HK-2 (cell line): ENCODE measurements at regions not wholly inside any gene's neighbourhood (a gene's known extent, or its start where the extent isn't known, plus 50 kb on each side); places are given as distances from the start of the nearest gene placed in this dataset.
"Not testable (repeated sequence)": the region's sequence is repeated elsewhere in the genome, so short reads cannot be mapped to it uniquely, and the experiment has no call there.

Experiments
- DNase-seq: peaks from one replicate; pipeline ENCODE4 v3.0.0-alpha.2; 2018; ENCODE audit not compliant: unreplicated experiment

DNA sequence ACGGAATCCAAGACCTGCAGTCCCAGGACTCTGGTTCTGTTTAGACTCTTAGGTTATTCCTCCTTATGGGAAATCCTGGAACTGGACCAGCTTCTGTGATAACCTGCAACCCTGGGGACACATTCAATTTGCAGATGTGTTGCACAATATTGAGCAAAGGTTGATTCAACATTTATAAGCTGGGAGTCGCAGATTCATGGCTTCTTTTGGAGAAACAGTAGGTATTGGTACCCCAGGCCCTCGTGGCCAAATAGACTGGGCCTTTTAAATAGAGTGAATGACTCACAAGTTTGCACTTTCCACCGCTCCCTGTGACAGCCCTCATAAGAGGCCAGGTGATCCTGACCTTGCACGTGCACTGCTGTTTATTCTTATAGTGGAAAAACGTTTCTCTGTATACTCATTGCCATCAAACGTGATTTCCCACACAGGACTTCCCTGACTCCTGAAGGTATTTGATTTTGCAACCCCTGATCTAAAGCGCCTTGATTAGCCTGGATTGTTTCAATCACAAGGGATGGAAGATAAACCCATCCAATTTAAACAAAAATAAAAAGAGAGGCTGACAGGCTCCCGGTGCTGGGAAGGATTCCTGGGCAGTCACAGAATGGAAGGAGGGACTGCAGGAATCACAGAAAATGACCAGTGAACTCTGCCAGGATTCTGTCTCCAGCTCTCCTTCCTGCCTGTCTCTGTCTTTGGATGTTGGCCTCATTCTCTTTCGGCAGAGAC lies 98.0 kb downstream of the VCPKMT start:
- no peak for DNase-seq

DNA sequence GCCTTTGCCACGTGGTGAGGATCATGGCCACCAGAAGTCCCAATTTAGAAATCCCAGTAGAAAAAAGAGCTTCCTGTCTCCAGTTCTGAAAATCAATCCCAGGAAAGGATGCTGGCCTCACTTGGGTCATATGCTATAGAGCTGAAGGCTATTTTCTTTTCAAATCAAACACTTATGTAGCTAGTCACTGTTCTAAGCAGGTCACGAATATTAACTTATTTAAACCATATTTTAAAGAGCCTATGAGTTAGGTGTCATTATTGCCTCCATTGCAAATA lies 97.5 kb downstream of the VCPKMT start:
- DNase-seq = no peak

DNA sequence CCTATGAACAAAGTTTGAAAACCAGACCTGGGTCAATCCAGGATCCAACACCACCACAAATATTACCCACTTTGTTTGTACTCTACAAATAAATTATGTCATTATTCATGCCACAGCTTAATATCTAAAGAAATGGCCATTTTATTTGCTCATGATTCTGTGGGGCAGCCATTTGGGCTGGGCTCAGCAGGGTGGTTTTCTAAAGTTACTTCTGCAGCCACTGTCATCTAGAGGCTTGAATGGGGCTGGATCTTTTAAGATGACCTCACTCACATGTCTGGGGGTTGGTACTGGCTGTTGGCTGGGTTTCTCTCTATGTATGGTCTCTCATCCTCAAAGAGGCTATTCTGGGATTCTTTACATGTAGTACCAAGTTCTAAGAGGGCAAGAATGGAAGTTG lies 96.2 kb downstream of the VCPKMT start:
- DNase-seq = no peak

DNA sequence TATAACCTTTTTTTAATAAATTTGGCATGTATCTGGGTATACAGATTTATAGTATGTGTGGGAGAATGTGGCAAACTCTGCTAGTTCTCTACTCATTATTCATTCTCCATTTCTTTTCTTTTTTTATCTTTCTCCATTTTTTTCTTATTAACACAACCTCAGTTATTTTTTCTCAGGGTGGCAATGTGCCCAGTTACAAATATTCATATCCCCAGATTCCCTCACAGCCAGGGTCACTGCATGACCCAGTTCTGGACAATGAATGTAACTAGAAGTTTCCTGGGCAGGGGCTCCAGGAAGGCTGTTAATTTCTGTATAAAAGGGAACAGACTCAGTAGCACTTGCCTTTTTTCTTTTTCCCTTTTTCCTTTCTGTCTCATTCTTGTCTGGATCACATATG lies 95.6 kb downstream of the VCPKMT start:
- DNase-seq = no peak

DNA sequence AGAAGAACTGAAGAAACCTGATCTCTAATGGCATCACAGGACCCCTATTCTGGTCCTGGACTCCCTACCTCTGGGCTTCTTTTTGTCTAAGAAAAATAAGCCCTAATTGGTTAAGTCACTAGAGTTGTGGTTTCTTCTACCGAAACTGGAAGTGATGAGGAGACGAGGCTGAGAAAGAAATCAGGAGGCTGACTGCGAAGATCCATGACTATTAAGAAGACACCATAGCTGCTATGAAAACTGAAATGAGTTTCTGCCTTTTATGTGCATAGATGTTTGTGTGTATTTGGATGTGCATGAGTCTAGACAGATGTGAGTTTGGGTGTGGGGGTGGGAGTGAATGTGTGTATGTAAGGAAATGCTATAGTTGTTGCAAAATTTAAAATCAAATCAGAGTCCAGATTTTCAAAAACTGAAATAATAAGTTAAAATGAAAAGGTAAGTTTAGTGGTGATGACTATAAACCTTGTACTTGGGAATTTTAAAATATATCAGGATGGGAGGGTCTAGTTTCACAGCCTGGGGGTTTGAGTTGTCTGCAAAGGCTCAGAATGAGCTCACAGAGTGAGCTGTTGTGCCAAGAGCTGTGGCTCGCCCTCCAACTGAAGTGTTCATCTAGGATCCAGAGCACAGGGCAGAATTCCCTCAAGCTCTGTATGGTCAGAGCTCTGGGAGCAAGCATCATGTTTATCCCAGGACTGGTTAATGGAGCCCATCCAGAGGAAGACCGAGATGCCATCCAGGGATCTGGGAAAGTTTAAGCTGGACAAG lies 94.9 kb downstream of the VCPKMT start:
- DNase-seq = no peak

DNA sequence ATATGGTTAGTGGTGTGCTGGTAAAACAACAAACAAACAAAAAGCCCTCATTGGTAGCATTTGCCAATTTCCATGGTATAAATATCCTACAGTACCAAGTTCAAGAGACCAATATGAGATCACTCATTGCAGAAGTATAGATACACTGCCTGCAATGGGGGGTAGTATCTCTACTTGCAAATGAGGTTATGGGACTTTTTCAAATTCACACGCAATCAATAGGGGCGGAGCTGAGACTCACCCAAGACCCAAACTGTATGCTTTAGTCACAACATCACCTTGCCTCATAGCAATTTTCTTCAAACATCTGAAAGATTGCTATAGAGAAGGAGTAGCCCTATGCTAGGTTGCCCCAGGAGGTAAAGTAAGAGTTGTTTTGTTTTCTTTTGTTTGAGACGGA lies 93.7 kb downstream of the VCPKMT start:
- DNase-seq = no peak

DNA sequence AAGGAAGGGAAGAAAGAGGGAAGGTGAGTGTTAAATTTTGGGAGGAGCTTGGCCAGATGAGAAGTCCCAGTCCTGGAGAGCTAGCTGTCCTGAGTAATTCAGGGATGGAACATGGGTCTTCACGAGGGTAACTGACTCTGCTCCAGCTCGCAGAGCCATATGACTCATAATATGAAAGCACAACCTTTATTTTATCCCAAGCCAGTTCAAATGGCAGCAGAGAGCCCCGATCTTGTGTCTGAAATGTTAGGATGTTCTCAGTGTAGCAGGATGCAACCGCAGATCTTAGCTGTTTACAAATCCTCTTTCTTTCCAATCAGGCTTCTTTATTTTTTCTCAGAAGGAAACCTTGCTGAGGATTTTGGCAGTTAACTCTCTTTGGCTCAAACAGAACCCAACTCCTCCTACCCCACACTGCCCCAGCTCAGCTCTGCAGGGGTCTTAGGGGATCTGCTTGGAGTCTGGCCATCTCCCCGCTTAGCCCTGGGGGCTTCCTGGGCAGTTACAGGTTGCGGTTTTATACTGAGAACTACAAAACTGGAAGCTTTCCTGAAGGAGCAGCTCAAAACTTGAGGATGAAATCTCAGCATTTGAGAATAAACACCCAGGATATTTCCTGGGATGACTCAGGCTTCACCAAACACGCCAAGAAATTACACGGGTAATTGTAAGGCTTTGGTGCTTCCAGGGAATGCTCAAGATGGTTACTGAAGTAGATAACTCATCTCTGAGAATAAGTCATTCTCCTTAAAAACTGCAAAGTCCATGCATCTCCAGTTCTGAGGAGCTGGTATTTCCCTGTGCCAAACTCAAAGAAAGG lies 92.5 kb downstream of the VCPKMT start:
- DNase-seq = peak; percentile 13

DNA sequence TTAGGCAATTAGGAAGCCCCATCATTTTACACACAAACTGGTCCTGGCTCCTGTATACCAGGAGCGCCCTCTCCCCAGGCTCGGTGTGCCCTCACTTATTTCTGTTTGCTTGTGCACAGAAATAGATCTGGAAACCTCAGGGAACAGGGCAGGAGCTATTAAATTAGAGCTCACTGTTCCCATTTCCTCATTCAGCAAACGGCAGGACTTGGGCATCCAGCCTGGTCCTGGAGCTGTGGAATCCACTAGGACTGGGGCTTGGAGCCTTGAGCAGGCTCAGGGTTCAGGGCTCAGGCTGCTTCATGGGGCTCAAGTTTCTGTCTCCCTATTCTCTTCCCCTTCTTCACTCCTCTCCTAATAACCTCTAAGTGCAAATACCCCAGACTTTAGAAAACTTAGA lies 91.3 kb downstream of the VCPKMT start:
- DNase-seq = no peak

DNA sequence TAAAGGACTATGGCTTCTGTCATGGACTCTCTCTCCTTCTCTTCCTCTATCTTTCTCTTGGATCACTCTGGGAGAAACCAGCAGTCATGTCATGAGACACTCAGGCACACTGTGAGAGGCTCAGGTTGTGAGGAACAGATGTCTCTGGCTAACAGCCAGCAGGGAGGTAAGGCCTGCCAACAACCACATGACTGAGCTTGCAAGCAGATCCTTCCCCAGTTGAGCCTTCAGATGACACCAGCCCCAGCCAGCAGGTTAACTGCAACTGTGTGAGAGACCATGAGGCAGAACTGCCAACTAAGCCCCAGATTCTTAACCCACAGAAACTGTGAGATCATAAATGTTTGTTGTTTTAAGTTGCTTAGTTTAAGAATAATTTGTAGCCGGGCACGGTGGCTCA lies 90.6 kb downstream of the VCPKMT start:
- no peak for DNase-seq

DNA sequence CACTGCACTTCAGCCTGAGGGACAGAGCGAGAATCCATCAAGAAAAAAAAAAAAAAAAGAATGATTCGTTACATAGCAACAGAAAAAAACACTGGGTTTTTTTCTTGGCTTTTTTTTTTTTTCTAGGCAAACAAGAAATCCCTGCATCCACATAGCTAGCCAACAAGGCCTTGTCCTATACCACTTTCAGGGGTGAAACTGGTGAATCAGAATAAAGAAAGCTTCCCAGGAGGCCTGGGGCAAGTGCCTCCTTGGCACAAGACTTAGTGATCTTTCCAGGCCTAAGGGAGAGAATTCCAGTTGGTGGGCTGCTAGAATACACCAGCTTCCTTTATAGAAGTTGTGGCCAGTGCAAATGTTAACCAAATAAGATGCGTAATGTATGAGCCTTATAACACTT lies 90.0 kb downstream of the VCPKMT start:
- DNase-seq = no peak

DNA sequence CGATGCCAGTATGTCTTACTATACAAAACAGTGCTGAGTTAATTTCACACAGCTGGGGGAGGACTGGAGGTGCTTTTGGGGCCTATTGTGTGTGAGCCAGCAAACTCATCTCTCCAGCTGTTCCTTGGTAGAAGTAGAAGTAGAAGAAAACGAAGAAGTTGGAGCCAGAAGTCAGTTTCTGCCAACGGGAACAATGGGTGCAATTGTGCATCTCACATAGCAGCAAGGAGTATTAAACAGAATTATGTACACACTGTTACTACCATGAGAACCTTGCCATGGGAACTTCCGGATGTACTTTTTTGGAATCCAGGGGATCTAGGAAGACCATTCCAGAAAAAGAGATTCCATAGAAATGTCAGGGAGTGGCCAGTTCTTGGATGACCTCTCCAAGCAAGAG lies 88.6 kb downstream of the VCPKMT start:
- DNase-seq = no peak

DNA sequence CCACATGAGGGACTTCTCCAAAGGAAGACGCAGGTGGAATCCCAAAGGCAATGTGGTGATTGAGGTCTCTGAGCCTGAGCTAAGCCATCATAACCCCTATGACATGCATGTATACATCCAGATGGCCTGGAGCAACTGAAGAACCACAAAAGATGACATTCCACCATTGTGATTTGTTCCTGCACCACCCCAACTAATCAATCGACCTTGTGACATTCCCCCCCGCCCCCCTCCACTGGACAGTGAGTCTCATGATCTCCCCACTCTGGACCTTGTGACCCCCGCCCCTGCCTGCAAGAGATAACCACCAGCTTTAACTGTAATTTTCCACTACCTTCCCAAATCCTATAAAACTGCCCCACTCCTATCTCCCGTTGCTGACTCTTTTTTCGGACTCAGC lies 87.9 kb downstream of the VCPKMT start:
- DNase-seq = no peak

DNA sequence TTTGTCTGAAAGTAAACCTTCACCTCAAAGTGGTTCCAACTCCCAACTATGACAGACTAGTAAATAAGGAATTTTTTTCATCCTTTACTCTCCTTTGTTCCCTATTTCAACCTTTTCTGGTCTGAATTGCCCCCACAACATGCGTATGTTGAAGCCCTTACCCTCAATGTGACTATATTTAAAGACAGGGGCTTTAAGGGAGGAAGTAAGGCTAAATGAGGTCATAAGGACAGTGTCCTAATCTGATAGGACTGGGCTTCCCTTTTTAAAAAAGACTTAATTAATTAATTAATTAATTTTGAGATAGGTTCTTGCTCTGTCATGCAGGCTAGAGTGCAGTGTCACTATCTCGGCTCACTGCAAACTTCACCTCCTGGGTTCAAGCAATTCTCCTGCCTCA lies 86.3 kb downstream of the VCPKMT start:
- DNase-seq = no peak

DNA sequence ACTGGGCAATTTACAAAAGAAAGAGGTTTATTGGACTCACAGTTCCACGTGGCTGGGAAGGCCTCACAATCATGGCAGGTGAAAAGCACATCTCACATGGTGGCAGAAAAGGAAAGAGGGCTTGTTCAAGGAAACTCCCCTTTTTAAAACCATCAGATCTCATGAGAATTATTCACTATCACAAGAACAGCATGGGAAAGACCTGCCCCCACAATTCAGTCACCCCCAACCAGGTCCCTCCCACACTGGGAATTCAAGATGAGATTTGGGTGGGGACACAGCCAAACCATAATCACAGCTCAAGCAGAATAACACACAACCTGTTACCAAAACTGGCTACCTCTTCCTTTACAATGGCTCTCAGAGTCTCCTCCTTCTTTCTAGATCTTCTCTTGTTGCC lies 85.5 kb downstream of the VCPKMT start:
- DNase-seq = not testable (repeated sequence)

DNA sequence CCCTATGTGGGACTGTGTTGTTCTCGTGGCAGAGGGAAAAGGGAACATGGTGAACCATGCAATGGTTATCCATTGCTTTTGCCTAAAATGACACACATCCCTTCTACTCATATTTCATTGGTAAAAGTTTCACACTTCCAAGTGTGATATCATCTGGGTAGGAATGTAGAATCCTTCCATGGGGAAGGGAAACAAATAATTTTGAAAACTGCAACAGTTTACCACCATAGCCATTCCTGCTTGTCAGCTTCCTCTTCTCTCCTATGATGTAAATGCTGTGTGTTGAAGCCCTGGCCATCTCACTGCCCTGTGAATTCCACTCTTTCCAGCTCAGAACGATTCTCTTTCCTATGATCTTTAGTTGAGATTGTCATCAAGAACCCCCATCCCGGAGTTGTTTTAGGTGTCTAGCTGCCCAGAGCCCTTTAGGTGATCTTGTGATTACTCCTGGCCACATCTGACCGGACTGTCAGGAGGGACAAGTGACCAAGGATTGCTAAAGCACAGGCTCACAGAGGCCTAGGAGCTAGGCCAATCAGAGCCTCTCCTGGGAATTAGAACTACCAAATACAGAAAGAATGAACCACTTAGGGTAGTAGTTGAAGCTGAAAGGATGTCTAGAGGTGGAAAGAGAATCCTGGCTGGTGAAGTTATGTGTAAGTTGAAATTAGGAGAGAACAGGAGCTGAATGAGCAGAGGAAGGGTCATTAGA lies 84.6 kb downstream of the VCPKMT start:
- no peak for DNase-seq

DNA sequence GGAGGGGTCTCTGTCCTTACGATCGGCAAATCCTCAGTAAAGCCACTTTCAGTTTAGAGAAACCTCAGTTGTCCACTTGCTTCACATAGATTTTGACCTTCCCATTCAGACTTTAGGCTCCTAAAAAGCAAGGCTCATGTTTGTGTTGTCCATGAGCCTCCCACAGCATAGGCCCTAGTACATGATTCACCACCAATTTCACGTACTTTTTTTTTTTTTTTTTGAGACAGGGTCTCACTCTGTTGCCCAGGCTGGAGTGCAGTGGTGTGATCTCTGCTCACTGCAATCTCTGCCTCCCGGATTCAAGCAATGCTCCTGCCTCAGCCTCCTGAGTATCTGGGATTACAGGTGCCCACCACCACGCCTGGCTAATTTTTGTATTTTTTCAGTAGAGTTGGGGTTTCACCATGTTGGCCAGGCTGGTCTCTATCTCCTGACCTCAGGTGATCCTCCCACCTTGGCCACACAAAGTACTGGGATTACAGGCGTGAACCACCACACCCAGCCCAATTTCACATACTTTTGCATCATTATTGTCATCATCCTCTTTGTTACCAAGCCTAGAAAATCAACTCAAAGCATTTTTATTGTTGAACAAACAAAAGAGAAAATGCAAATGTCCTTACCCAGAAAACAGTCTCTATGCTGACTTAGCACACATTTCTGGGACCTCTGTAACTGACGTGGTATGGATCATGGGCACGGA lies 83.8 kb downstream of the VCPKMT start:
- not testable (repeated sequence) for DNase-seq

DNA sequence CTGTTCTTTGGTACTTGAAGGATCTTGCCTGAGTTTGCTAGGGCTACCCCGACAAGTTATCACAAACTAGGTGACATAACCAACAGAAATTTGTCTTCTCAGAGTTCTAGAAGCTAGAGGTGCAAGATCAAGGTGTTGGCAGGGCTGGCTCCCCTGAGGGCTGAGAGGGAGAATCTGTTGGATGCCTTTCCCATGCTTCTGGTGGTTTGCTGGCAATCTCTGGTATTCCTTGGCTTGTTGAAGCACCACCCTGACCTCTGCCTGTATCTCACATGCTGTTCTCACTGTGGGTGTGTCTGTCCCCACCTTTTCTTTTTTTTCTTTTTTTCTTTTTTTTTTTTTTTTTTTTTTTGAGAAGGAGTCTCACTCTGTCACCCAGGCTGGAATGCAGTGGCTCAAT lies 81.2 kb downstream of the VCPKMT start:
- DNase-seq = no peak

DNA sequence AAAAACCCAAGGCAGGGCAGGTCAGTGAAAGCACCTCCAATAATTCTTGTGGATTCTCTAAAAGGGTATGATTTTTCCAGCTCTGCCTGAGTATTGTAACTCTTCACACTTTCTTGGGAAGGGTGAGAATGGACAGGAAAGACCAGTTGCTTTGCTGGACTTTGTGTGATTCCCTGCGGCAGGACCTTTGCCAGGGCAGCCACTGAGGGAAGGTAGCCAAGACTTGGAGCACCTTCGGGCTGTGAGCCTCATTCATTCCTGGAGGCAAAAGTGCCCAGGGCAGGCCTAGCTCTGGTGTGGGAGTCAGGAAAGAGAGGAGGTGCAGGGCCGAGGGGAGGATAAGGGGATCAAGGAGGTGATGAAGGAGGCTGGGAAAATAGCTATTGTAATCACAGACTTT lies 80.2 kb downstream of the VCPKMT start:
- no peak for DNase-seq

DNA sequence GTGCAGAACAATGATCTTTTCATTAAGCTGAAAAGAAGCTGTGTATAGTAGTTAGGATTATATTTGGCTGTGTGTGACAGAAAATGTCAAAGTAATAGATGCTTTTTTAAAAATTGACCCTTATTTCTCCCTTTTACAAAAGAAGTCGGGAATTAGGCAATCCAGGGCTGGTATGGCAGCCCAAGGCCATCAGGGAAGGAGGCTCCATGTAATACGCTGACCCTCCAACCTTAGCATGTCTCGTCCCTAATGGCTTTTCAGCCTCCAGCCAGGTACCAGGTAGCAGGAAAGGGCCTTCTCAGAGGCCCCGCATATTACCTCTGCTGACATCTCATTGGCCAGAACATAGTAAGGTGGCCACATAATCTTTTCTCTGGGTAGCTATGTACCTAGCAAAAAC lies 79.7 kb downstream of the VCPKMT start:
- DNase-seq = no peak

DNA sequence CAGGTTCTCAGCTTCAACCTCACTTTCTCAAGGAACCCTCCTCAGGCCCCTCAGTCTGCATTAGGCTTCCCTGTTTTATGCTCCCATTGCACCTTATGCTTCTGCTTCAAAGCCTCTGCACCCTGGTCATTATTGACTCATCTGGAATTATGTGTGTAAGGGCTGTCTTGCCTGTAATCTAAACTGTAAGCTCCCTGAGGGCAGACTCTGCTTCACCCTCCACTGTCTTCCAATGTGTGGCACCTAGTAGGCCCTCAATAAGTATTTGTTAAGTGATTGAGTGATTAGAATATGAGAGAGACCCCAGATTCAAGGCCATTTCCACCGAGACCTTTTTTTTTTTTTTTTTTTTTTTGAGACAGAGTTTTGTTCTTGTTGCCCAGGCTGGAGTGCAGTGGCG lies 79.1 kb downstream of the VCPKMT start:
- DNase-seq = no peak

DNA sequence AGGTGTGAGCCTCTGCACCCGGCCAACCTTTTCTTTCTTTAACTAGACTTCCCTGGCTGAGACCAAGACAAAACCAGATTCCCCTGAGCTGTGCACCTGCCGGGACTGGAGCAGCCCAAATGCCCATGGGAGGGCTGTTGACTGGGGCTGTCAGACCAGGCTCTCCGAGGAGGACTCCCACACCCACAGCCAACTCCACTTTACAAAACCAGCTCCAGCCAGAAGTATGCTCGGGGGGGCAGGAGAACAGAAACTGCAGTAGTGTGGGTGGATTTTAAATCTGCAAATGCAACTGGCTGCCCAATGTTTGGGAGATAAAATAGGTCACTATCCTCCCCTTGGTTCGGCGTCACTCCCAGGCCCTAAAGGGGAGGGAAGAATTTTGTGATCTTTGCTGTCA lies 78.5 kb downstream of the VCPKMT start:
- no peak for DNase-seq
